ENCODE measurements at regions not wholly inside any gene's neighbourhood (a gene's known extent, or its start where the extent isn't known, plus 50 kb on each side); places are given as distances from the start of the nearest gene placed in this dataset.

GRCh38 chr5:128695791-128696530 is 157.9 kb upstream of the FBN2 start:
- POLR2A ChIA-PET (ENCODE audit: low non-redundant PET), result no interaction called here
- H3K27ac ChIP-seq, result no peak overlapping the region
- DNase-seq (ENCODE audit: low spot score), result peak; percentile 9
- TF ChIP-seq CTCF (conservative IDR thresholded peaks at IDR 0.05; ENCODE audit: low read depth), result peak; percentile 34
- CTCF ChIA-PET, result no interaction called here

- DNase-seq (ENCODE audit: low spot score), result no peak
- POLR2A ChIA-PET (ENCODE audit: low non-redundant PET), result no interaction called here
- H3K27ac ChIP-seq, result no peak overlapping the region
- no peak for TF ChIP-seq CTCF (conservative IDR thresholded peaks at IDR 0.05; ENCODE audit: low read depth)
- CTCF ChIA-PET, result interaction anchor here (0.5 to 0.6 kb wide), 3 partner anchors 12 to 1292 kb away, joined by 3 to 6 read pairs (median 5); no protein-coding TSS in a partner anchor
Measured at GRCh38 chr5:128701301-128701700, 163.3 kb upstream of the FBN2 start.

GRCh38 chr5:128703322-128703721 is 165.3 kb upstream of the FBN2 start:
- no peak overlapping the region for H3K27ac ChIP-seq
- TF ChIP-seq CTCF (conservative IDR thresholded peaks at IDR 0.05; ENCODE audit: low read depth), result no peak
- POLR2A ChIA-PET (ENCODE audit: low non-redundant PET), result no interaction called here
- no peak for DNase-seq (ENCODE audit: low spot score)
- CTCF ChIA-PET, result interaction anchor here (0.6 kb wide), 2 partner anchors 11 to 27 kb away, joined by 3 to 5 read pairs; no protein-coding TSS in a partner anchor

GRCh38 chr5:128706269-128706668 is 168.2 kb upstream of the FBN2 start:
- H3K27ac ChIP-seq, result no peak overlapping the region
- TF ChIP-seq CTCF (conservative IDR thresholded peaks at IDR 0.05; ENCODE audit: low read depth), result no peak
- DNase-seq (ENCODE audit: low spot score), result no peak
- CTCF ChIA-PET, result no interaction called here
- POLR2A ChIA-PET (ENCODE audit: low non-redundant PET), result interaction anchor here (0.6 kb wide), 1 partner anchor 1345 kb away, joined by 3 read pairs; no protein-coding TSS in a partner anchor

- CTCF ChIA-PET, result no interaction called here
- POLR2A ChIA-PET (ENCODE audit: low non-redundant PET), result no interaction called here
Measured at GRCh38 chr5:128708841-128709240, 170.8 kb upstream of the FBN2 start.

GRCh38 chr5:128711216-128711615 is 173.2 kb upstream of the FBN2 start:
- CTCF ChIA-PET, result no interaction called here

More at GRCh38 chr5:128708841-128709240, 170.8 kb upstream of the FBN2 start:
- no peak overlapping the region for H3K27ac ChIP-seq
- no peak for TF ChIP-seq CTCF (conservative IDR thresholded peaks at IDR 0.05; ENCODE audit: low read depth)
- DNase-seq (ENCODE audit: low spot score), result peak; percentile 69

More at GRCh38 chr5:128711216-128711615, 173.2 kb upstream of the FBN2 start:
- no peak for TF ChIP-seq CTCF (conservative IDR thresholded peaks at IDR 0.05; ENCODE audit: low read depth)
- H3K27ac ChIP-seq, result no peak overlapping the region
- DNase-seq (ENCODE audit: low spot score), result no peak
- POLR2A ChIA-PET (ENCODE audit: low non-redundant PET), result no interaction called here
